ENCODE measurements at regions not wholly inside any gene's neighbourhood (a gene's known extent, or its start where the extent isn't known, plus 50 kb on each side); places are given as distances from the start of the nearest gene placed in this dataset.
A peak's percentile ranks its signal among the peaks of the same experiment; 100 is the strongest.

DNA sequence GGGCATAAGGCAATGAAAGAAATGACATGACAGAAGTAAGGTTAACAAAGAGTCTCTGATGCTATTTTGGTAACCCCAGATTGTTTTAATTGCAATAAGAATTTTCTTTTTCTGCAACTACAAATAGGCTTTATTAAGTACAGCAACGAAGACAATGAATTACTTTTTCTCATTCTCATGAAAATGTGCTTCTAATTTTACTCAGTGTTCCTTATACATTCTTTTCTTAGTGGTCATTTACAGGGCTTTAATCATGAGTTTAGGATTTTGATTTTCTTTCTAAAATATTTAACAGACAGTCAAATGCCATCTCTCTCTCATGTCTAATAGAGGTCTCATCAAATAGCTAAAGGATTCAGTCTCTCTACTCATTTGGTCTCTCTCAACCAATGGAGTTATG is 452.1 kb downstream of the RAP2B start:
- Mint-ChIP-seq H3K9me3 (no peaks in the 10 kb centered on the region), H3K27ac (no peak overlapping the region), H3K36me3 (no peaks in the 10 kb centered on the region), H3K27me3 (ENCODE audit: low read depth in 3 of 3) (peaks cover 0 to 2% (median 2%) of the 10 kb centered on the region in 3 donors), H3K4me3 (no peak overlapping the region), H3K4me1 (peaks cover 11% of the 10 kb centered on the region)
- intact Hi-C loops (cut with micrococcal nuclease): no loop called here
- Histone ChIP-seq H3K36me3 (replicated peaks in 1 of 2; ENCODE audit: control insufficient read depth in 1 of 2, insufficient read depth in 2 of 2, low read length in 2 of 2) (no peaks in the 10 kb centered on the region), H3K27me3 (ENCODE audit: control insufficient read depth in 2 of 2, insufficient read depth in 2 of 2, low read length in 2 of 2) (no peaks in the 10 kb centered on the region), H2AFZ (ENCODE audit: insufficient read depth, low read depth, low read length, poor library complexity, severe bottlenecking) (no peak overlapping the region), H3K9ac (ENCODE audit: insufficient read depth, low read length, poor library complexity, severe bottlenecking) (no peak overlapping the region), H3K4me1 (ENCODE audit: control insufficient read depth in 1 of 2, insufficient read depth in 2 of 2, low read length in 2 of 2) (peaks cover 7 to 10% of the 10 kb centered on the region in 2 donors), H3K4me2 (replicated peaks; ENCODE audit: extremely low read depth, low read length, poor library complexity, severe bottlenecking) (no peak overlapping the region), H3K4me3 (replicated peaks in 1 of 3; ENCODE audit: low read depth in 2 of 3, low read length in 3 of 3) (no peak overlapping the region), H3K27ac (ENCODE audit: low read depth in 1 of 2, low read length in 2 of 2) (no peak overlapping the region), H3K9me3 (replicated peaks in 1 of 2; ENCODE audit: control insufficient read depth in 1 of 2, insufficient read depth in 1 of 2, low read length in 2 of 2) (no peaks in the 10 kb centered on the region), H4K20me1 (ENCODE audit: insufficient read depth, low read length) (no peaks in the 10 kb centered on the region), H3K79me2 (ENCODE audit: insufficient read depth, low read length) (no peaks in the 10 kb centered on the region)
- TF ChIP-seq, protein P1, sequence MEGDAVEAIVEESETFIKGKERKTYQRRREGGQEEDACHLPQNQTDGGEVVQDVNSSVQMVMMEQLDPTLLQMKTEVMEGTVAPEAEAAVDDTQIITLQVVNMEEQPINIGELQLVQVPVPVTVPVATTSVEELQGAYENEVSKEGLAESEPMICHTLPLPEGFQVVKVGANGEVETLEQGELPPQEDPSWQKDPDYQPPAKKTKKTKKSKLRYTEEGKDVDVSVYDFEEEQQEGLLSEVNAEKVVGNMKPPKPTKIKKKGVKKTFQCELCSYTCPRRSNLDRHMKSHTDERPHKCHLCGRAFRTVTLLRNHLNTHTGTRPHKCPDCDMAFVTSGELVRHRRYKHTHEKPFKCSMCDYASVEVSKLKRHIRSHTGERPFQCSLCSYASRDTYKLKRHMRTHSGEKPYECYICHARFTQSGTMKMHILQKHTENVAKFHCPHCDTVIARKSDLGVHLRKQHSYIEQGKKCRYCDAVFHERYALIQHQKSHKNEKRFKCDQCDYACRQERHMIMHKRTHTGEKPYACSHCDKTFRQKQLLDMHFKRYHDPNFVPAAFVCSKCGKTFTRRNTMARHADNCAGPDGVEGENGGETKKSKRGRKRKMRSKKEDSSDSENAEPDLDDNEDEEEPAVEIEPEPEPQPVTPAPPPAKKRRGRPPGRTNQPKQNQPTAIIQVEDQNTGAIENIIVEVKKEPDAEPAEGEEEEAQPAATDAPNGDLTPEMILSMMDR (IDR thresholded peaks at IDR 0.05): no peak
- WGBS (ENCODE audit: insufficient coverage): no CpG with 5 or more reads among the region's 1 CpG
- no peak for DNase-seq

DNA sequence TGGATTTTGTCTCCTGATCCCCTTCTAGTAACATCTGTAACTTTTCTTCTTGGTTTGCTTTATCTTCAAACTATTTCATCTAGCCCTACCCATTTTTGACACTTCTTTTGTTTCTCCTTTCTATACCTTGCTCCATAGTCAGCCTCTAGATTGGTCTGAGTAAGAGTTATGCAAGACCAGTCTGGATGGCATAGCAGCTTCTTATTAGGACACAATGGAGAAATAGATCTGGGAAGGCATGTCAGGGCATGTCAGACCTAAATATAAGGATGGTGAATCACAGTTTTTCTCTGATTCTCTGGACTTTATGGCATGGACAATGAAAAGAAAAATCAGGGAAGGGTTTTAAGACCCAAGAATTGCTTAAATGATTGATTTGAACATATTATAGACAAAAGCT is 452.5 kb downstream of the RAP2B start:
- Mint-ChIP-seq H3K27ac (no peak overlapping the region), H3K4me3 (no peak overlapping the region), H3K27me3 (ENCODE audit: low read depth in 3 of 3) (peaks cover 0 to 2% (median 2%) of the 10 kb centered on the region in 3 donors), H3K9me3 (no peaks in the 10 kb centered on the region), H3K36me3 (no peaks in the 10 kb centered on the region), H3K4me1 (peaks cover 11% of the 10 kb centered on the region)
- Histone ChIP-seq H3K27me3 (ENCODE audit: control insufficient read depth in 2 of 2, insufficient read depth in 2 of 2, low read length in 2 of 2) (no peaks in the 10 kb centered on the region), H3K9ac (ENCODE audit: insufficient read depth, low read length, poor library complexity, severe bottlenecking) (no peak overlapping the region), H2AFZ (ENCODE audit: insufficient read depth, low read depth, low read length, poor library complexity, severe bottlenecking) (no peak overlapping the region), H3K4me3 (replicated peaks in 1 of 3; ENCODE audit: low read depth in 2 of 3, low read length in 3 of 3) (no peak overlapping the region), H4K20me1 (ENCODE audit: insufficient read depth, low read length) (no peaks in the 10 kb centered on the region), H3K9me3 (replicated peaks in 1 of 2; ENCODE audit: control insufficient read depth in 1 of 2, insufficient read depth in 1 of 2, low read length in 2 of 2) (no peaks in the 10 kb centered on the region), H3K4me1 (ENCODE audit: control insufficient read depth in 1 of 2, insufficient read depth in 2 of 2, low read length in 2 of 2) (peaks cover 7 to 10% of the 10 kb centered on the region in 2 donors), H3K4me2 (replicated peaks; ENCODE audit: extremely low read depth, low read length, poor library complexity, severe bottlenecking) (no peak overlapping the region), H3K27ac (ENCODE audit: low read depth in 1 of 2, low read length in 2 of 2) (no peak overlapping the region), H3K79me2 (ENCODE audit: insufficient read depth, low read length) (no peaks in the 10 kb centered on the region), H3K36me3 (replicated peaks in 1 of 2; ENCODE audit: control insufficient read depth in 1 of 2, insufficient read depth in 2 of 2, low read length in 2 of 2) (no peaks in the 10 kb centered on the region)
- TF ChIP-seq, protein P1 (IDR thresholded peaks at IDR 0.05): no peak
- peak; percentile 37 to 50 (median 50) for DNase-seq
- intact Hi-C loops (cut with micrococcal nuclease): no loop called here

All from CD14-positive monocyte (primary cell).